ENCODE measurements at regions not wholly inside any gene's neighbourhood (a gene's known extent, or its start where the extent isn't known, plus 50 kb on each side); places are given as distances from the start of the nearest gene placed in this dataset.
A peak's percentile ranks its signal among the peaks of the same experiment; 100 is the strongest.

- peak; percentile 52 for DNase-seq
Observed at GRCh38 chrX:34877436-34877835, 65.2 kb upstream of the FAM47B start.

- DNase-seq, result peak; percentile 21
Observed at GRCh38 chrX:34879346-34879745, 63.2 kb upstream of the FAM47B start.

- no peak for DNase-seq
Observed at GRCh38 chrX:34879886-34880285, 62.7 kb upstream of the FAM47B start.

- DNase-seq, result peak; percentile 84
Observed at GRCh38 chrX:34880656-34881055, 61.9 kb upstream of the FAM47B start.

GRCh38 chrX:34881671-34882070, 60.9 kb upstream of the FAM47B start:
- no peak for DNase-seq

GRCh38 chrX:34884817-34885216, 57.8 kb upstream of the FAM47B start:
- peak; percentile 69 for DNase-seq

GRCh38 chrX:34886011-34886410, 56.6 kb upstream of the FAM47B start:
- DNase-seq, result no peak

GRCh38 chrX:34891391-34891790, 51.2 kb upstream of the FAM47B start:
- no peak for DNase-seq
